ENCODE measurements at regions not wholly inside any gene's neighbourhood (a gene's known extent, or its start where the extent isn't known, plus 50 kb on each side); places are given as distances from the start of the nearest gene placed in this dataset.

- no peaks in the 10 kb centered on the region for H3K27me3 ChIP-seq (ENCODE audit: control insufficient read depth, insufficient read depth, low read length)
- H3K9me3 ChIP-seq (ENCODE audit: control insufficient read depth, insufficient read depth, low read depth, low read length), result no peaks in the 10 kb centered on the region
- no peak overlapping the region for H3K27ac ChIP-seq (ENCODE audit: low read depth, low read length)
- H3K9ac ChIP-seq (ENCODE audit: low read length), result no peak overlapping the region
- H3K36me3 ChIP-seq (ENCODE audit: control insufficient read depth, insufficient read depth, low read length), result no peaks in the 10 kb centered on the region
- H3K4me1 ChIP-seq (ENCODE audit: control insufficient read depth, insufficient read depth, low read length), result no peaks in the 10 kb centered on the region
- H3K4me3 ChIP-seq (ENCODE audit: low read depth, low read length), result no peak overlapping the region
Measured at GRCh38 chr5:164868761-164869160, 1363.3 kb downstream of the MAT2B start.

GRCh38 chr5:164869325-164869724 lies 1363.9 kb downstream of the MAT2B start:
- Histone ChIP-seq H3K9ac (ENCODE audit: low read length) (no peak overlapping the region), H3K4me3 (ENCODE audit: low read depth, low read length) (no peak overlapping the region), H3K36me3 (ENCODE audit: control insufficient read depth, insufficient read depth, low read length) (no peaks in the 10 kb centered on the region), H3K9me3 (ENCODE audit: control insufficient read depth, insufficient read depth, low read depth, low read length) (no peaks in the 10 kb centered on the region), H3K4me1 (ENCODE audit: control insufficient read depth, insufficient read depth, low read length) (no peaks in the 10 kb centered on the region), H3K27me3 (ENCODE audit: control insufficient read depth, insufficient read depth, low read length) (no peaks in the 10 kb centered on the region), H3K27ac (ENCODE audit: low read depth, low read length) (no peak overlapping the region)

- Histone ChIP-seq H3K4me3 (ENCODE audit: low read depth, low read length) (no peak overlapping the region), H3K27ac (ENCODE audit: low read depth, low read length) (no peak overlapping the region), H3K36me3 (ENCODE audit: control insufficient read depth, insufficient read depth, low read length) (no peaks in the 10 kb centered on the region), H3K4me1 (ENCODE audit: control insufficient read depth, insufficient read depth, low read length) (no peaks in the 10 kb centered on the region), H3K9me3 (ENCODE audit: control insufficient read depth, insufficient read depth, low read depth, low read length) (peaks cover 6% of the 10 kb centered on the region; the same call in 1 of the 2 replicates), H3K9ac (ENCODE audit: low read length) (no peak overlapping the region), H3K27me3 (ENCODE audit: control insufficient read depth, insufficient read depth, low read length) (no peaks in the 10 kb centered on the region)
Measured at GRCh38 chr5:164876793-164877192, 1371.4 kb downstream of the MAT2B start.

- no peaks in the 10 kb centered on the region for H3K4me1 ChIP-seq (ENCODE audit: control insufficient read depth, insufficient read depth, low read length)
- H3K36me3 ChIP-seq (ENCODE audit: control insufficient read depth, insufficient read depth, low read length), result no peaks in the 10 kb centered on the region
- H3K27me3 ChIP-seq (ENCODE audit: control insufficient read depth, insufficient read depth, low read length), result no peaks in the 10 kb centered on the region
- H3K9ac ChIP-seq (ENCODE audit: low read length), result no peak overlapping the region
- H3K9me3 ChIP-seq (ENCODE audit: control insufficient read depth, insufficient read depth, low read depth, low read length), result 0 out of 2 replicates have a peak, but pooled peaks cover under 1% of the 10 kb centered on the region
- H3K4me3 ChIP-seq (ENCODE audit: low read depth, low read length), result no peak overlapping the region
- H3K27ac ChIP-seq (ENCODE audit: low read depth, low read length), result no peak overlapping the region
Measured at GRCh38 chr5:164881442-164881841, 1376.0 kb downstream of the MAT2B start.

- H3K4me3 ChIP-seq (ENCODE audit: low read depth, low read length), result no peak overlapping the region
- no peaks in the 10 kb centered on the region for H3K9me3 ChIP-seq (ENCODE audit: control insufficient read depth, insufficient read depth, low read depth, low read length)
- H3K27ac ChIP-seq (ENCODE audit: low read depth, low read length), result no peak overlapping the region
- no peak overlapping the region for H3K9ac ChIP-seq (ENCODE audit: low read length)
- no peaks in the 10 kb centered on the region for H3K4me1 ChIP-seq (ENCODE audit: control insufficient read depth, insufficient read depth, low read length)
- H3K27me3 ChIP-seq (ENCODE audit: control insufficient read depth, insufficient read depth, low read length), result no peaks in the 10 kb centered on the region
- no peaks in the 10 kb centered on the region for H3K36me3 ChIP-seq (ENCODE audit: control insufficient read depth, insufficient read depth, low read length)
Measured at GRCh38 chr5:164885179-164885578, 1379.8 kb downstream of the MAT2B start.

GRCh38 chr5:164893071-164893470 lies 1387.7 kb downstream of the MAT2B start:
- H3K36me3 ChIP-seq (ENCODE audit: control insufficient read depth, insufficient read depth, low read length), result no peaks in the 10 kb centered on the region
- H3K4me1 ChIP-seq (ENCODE audit: control insufficient read depth, insufficient read depth, low read length), result no peaks in the 10 kb centered on the region
- no peak overlapping the region for H3K4me3 ChIP-seq (ENCODE audit: low read depth, low read length)
- H3K27me3 ChIP-seq (ENCODE audit: control insufficient read depth, insufficient read depth, low read length), result no peaks in the 10 kb centered on the region
- H3K9ac ChIP-seq (ENCODE audit: low read length), result no peak overlapping the region
- no peak overlapping the region for H3K27ac ChIP-seq (ENCODE audit: low read depth, low read length)
- peaks cover 22% of the 10 kb centered on the region for H3K9me3 ChIP-seq (ENCODE audit: control insufficient read depth, insufficient read depth, low read depth, low read length)

- no peak overlapping the region for H3K9ac ChIP-seq (ENCODE audit: low read length)
- no peaks in the 10 kb centered on the region for H3K4me1 ChIP-seq (ENCODE audit: control insufficient read depth, insufficient read depth, low read length)
- no peak overlapping the region for H3K4me3 ChIP-seq (ENCODE audit: low read depth, low read length)
- H3K9me3 ChIP-seq (ENCODE audit: control insufficient read depth, insufficient read depth, low read depth, low read length), result 0 out of 2 replicates have a peak, but pooled peaks cover 6% of the 10 kb centered on the region
- no peak overlapping the region for H3K27ac ChIP-seq (ENCODE audit: low read depth, low read length)
- no peaks in the 10 kb centered on the region for H3K36me3 ChIP-seq (ENCODE audit: control insufficient read depth, insufficient read depth, low read length)
- H3K27me3 ChIP-seq (ENCODE audit: control insufficient read depth, insufficient read depth, low read length), result no peaks in the 10 kb centered on the region
Measured at GRCh38 chr5:164898705-164899104, 1393.3 kb downstream of the MAT2B start.

GRCh38 chr5:164909673-164910072 lies 1404.3 kb downstream of the MAT2B start:
- H3K4me3 ChIP-seq (ENCODE audit: low read depth, low read length), result no peak overlapping the region
- no peak overlapping the region for H3K27ac ChIP-seq (ENCODE audit: low read depth, low read length)
- H3K27me3 ChIP-seq (ENCODE audit: control insufficient read depth, insufficient read depth, low read length), result no peaks in the 10 kb centered on the region
- H3K36me3 ChIP-seq (ENCODE audit: control insufficient read depth, insufficient read depth, low read length), result no peaks in the 10 kb centered on the region
- no peaks in the 10 kb centered on the region for H3K9me3 ChIP-seq (ENCODE audit: control insufficient read depth, insufficient read depth, low read depth, low read length)
- H3K4me1 ChIP-seq (ENCODE audit: control insufficient read depth, insufficient read depth, low read length), result no peaks in the 10 kb centered on the region
- no peak overlapping the region for H3K9ac ChIP-seq (ENCODE audit: low read length)

GRCh38 chr5:164921722-164922121 lies 1416.3 kb downstream of the MAT2B start:
- Histone ChIP-seq H3K4me3 (ENCODE audit: low read depth, low read length) (no peak overlapping the region), H3K27me3 (ENCODE audit: control insufficient read depth, insufficient read depth, low read length) (no peaks in the 10 kb centered on the region), H3K4me1 (ENCODE audit: control insufficient read depth, insufficient read depth, low read length) (no peaks in the 10 kb centered on the region), H3K36me3 (ENCODE audit: control insufficient read depth, insufficient read depth, low read length) (no peaks in the 10 kb centered on the region), H3K27ac (ENCODE audit: low read depth, low read length) (no peak overlapping the region), H3K9me3 (ENCODE audit: control insufficient read depth, insufficient read depth, low read depth, low read length) (peaks cover 20% of the 10 kb centered on the region), H3K9ac (ENCODE audit: low read length) (no peak overlapping the region)

- H3K9me3 ChIP-seq (ENCODE audit: control insufficient read depth, insufficient read depth, low read depth, low read length), result peaks cover 5% of the 10 kb centered on the region; the same call in 1 of the 2 replicates
- no peak overlapping the region for H3K27ac ChIP-seq (ENCODE audit: low read depth, low read length)
- H3K4me1 ChIP-seq (ENCODE audit: control insufficient read depth, insufficient read depth, low read length), result peaks cover 3% of the 10 kb centered on the region; the same call in 1 of the 2 replicates
- H3K27me3 ChIP-seq (ENCODE audit: control insufficient read depth, insufficient read depth, low read length), result no peaks in the 10 kb centered on the region
- H3K36me3 ChIP-seq (ENCODE audit: control insufficient read depth, insufficient read depth, low read length), result no peaks in the 10 kb centered on the region
- H3K9ac ChIP-seq (ENCODE audit: low read length), result no peak overlapping the region
- no peak overlapping the region for H3K4me3 ChIP-seq (ENCODE audit: low read depth, low read length)
Measured at GRCh38 chr5:164934039-164934438, 1428.6 kb downstream of the MAT2B start.

GRCh38 chr5:164934561-164934960 lies 1429.1 kb downstream of the MAT2B start:
- Histone ChIP-seq H3K4me1 (ENCODE audit: control insufficient read depth, insufficient read depth, low read length) (peaks cover 3% of the 10 kb centered on the region; the same call in 1 of the 2 replicates), H3K9me3 (ENCODE audit: control insufficient read depth, insufficient read depth, low read depth, low read length) (peaks cover 5% of the 10 kb centered on the region; the same call in 1 of the 2 replicates), H3K36me3 (ENCODE audit: control insufficient read depth, insufficient read depth, low read length) (no peaks in the 10 kb centered on the region), H3K4me3 (ENCODE audit: low read depth, low read length) (no peak overlapping the region), H3K9ac (ENCODE audit: low read length) (no peak overlapping the region), H3K27ac (ENCODE audit: low read depth, low read length) (no peak overlapping the region), H3K27me3 (ENCODE audit: control insufficient read depth, insufficient read depth, low read length) (no peaks in the 10 kb centered on the region)

- H3K4me3 ChIP-seq (ENCODE audit: low read depth, low read length), result no peak overlapping the region
- no peaks in the 10 kb centered on the region for H3K27me3 ChIP-seq (ENCODE audit: control insufficient read depth, insufficient read depth, low read length)
- H3K9ac ChIP-seq (ENCODE audit: low read length), result no peak overlapping the region
- peaks cover 5% of the 10 kb centered on the region; the same call in 1 of the 2 replicates for H3K9me3 ChIP-seq (ENCODE audit: control insufficient read depth, insufficient read depth, low read depth, low read length)
- no peak overlapping the region for H3K27ac ChIP-seq (ENCODE audit: low read depth, low read length)
- no peaks in the 10 kb centered on the region for H3K36me3 ChIP-seq (ENCODE audit: control insufficient read depth, insufficient read depth, low read length)
- H3K4me1 ChIP-seq (ENCODE audit: control insufficient read depth, insufficient read depth, low read length), result no peaks in the 10 kb centered on the region
Measured at GRCh38 chr5:164941132-164941531, 1435.7 kb downstream of the MAT2B start.
